Stimulated activated effector memory CD8-positive, alpha-beta T cell treated with anti-CD3 and anti-CD28 coated beads, Interleukin-12 subunit alpha, Interleukin-12 subunit beta, amount 100 ng/mL, for 72 hours (primary cell): ENCODE measurements at regions not wholly inside any gene's neighbourhood (a gene's known extent, or its start where the extent isn't known, plus 50 kb on each side); places are given as distances from the start of the nearest gene placed in this dataset.

Experiments used
- ATAC-seq: fragments of 150-1000 bp; cut with Tn5 transposase; 2 replicates; pipeline ENCODE4 v1.10.0; 2021
- DNase-seq, 2 donors: peaks; one replicate each; pipeline ENCODE4 v3.0.0; 2021 to 2022; ENCODE audit warnings: low spot score in 2 of 2
- H3K27ac Mint-ChIP-seq: one replicate; pipeline ENCODE4 v1.8.0; 2022; ENCODE audit warnings: mild to moderate bottlenecking, mixed read lengths
- H3K36me3 Mint-ChIP-seq: one replicate; pipeline ENCODE4 v1.8.0; 2022; ENCODE audit warnings: mild to moderate bottlenecking, mixed read lengths
- H3K4me1 Mint-ChIP-seq: one replicate; pipeline ENCODE4 v1.8.0; 2022; ENCODE audit warnings: mixed read lengths
- H3K4me3 Mint-ChIP-seq: one replicate; pipeline ENCODE4 v1.8.0; 2022; ENCODE audit warnings: mild to moderate bottlenecking, mixed read lengths
- H3K9me3 Mint-ChIP-seq: one replicate; pipeline ENCODE4 v1.8.0; 2022; ENCODE audit warnings: mixed read lengths

- DNase-seq = no peak
- Mint-ChIP-seq H3K4me1 (peaks cover 22% of the 10 kb centered on the region), H3K9me3 (no peaks in the 10 kb centered on the region), H3K36me3 (no peaks in the 10 kb centered on the region), H3K27ac (no peak overlapping the region), H3K4me3 (no peak overlapping the region)
- no peak for ATAC-seq
Observed at GRCh38 chr5:54704333-54704732, 186.8 kb downstream of the SNX18 start.

GRCh38 chr5:54703565-54704255 is 186.2 kb downstream of the SNX18 start:
- ATAC-seq = no peak
- Mint-ChIP-seq H3K36me3 (no peaks in the 10 kb centered on the region), H3K4me1 (peaks cover 22% of the 10 kb centered on the region), H3K27ac (no peak overlapping the region), H3K4me3 (no peak overlapping the region), H3K9me3 (no peaks in the 10 kb centered on the region)
- no peak for DNase-seq

GRCh38 chr5:54703133-54703532 is 185.6 kb downstream of the SNX18 start:
- no peaks in the 10 kb centered on the region for H3K9me3 Mint-ChIP-seq
- no peak overlapping the region for H3K27ac Mint-ChIP-seq
- no peak for ATAC-seq
- H3K4me1 Mint-ChIP-seq = peaks cover 22% of the 10 kb centered on the region
- DNase-seq = no peak
- H3K36me3 Mint-ChIP-seq = no peaks in the 10 kb centered on the region
- H3K4me3 Mint-ChIP-seq = no peak overlapping the region

GRCh38 chr5:54702470-54702869 is 184.9 kb downstream of the SNX18 start:
- peaks cover 22% of the 10 kb centered on the region for H3K4me1 Mint-ChIP-seq
- H3K36me3 Mint-ChIP-seq = no peaks in the 10 kb centered on the region
- DNase-seq (no peak), ATAC-seq (no peak)
- H3K9me3 Mint-ChIP-seq = no peaks in the 10 kb centered on the region
- no peak overlapping the region for H3K27ac Mint-ChIP-seq
- no peak overlapping the region for H3K4me3 Mint-ChIP-seq

GRCh38 chr5:54700986-54701578 is 183.5 kb downstream of the SNX18 start:
- ATAC-seq (no peak), DNase-seq (no peak)
- Mint-ChIP-seq H3K36me3 (no peaks in the 10 kb centered on the region), H3K9me3 (no peaks in the 10 kb centered on the region), H3K4me1 (peaks cover 10% of the 10 kb centered on the region), H3K4me3 (no peak overlapping the region), H3K27ac (no peak overlapping the region)

DNA sequence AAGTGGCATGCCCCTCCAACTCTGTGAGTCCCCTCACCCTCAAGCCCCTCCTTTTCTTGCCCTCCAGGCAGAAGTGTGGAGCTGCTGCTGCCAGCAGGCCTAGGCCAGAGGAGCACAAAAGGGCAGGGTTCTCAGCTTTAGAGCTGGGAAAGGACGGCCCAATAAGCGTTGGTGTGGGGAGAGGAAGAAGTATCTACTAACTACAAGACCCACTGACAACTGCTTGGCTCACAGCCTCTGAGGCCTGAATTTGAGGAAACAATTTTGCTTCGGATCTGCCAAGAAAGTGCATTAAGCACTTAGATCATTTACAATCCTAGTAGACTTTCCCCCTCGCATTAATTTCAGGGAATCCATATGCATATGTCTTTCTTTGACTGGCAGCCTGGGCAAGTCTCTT is 179.4 kb downstream of the SNX18 start:
- Mint-ChIP-seq H3K9me3 (no peaks in the 10 kb centered on the region), H3K4me1 (no peaks in the 10 kb centered on the region), H3K27ac (no peak overlapping the region), H3K4me3 (no peak overlapping the region), H3K36me3 (no peaks in the 10 kb centered on the region)
- ATAC-seq = no peak
- no peak for DNase-seq

GRCh38 chr5:54696346-54696745 is 178.8 kb downstream of the SNX18 start:
- DNase-seq (no peak), ATAC-seq (no peak)
- H3K36me3 Mint-ChIP-seq = no peaks in the 10 kb centered on the region
- no peaks in the 10 kb centered on the region for H3K9me3 Mint-ChIP-seq
- H3K4me3 Mint-ChIP-seq = no peak overlapping the region
- H3K4me1 Mint-ChIP-seq = peaks cover 2% of the 10 kb centered on the region
- no peak overlapping the region for H3K27ac Mint-ChIP-seq

DNA sequence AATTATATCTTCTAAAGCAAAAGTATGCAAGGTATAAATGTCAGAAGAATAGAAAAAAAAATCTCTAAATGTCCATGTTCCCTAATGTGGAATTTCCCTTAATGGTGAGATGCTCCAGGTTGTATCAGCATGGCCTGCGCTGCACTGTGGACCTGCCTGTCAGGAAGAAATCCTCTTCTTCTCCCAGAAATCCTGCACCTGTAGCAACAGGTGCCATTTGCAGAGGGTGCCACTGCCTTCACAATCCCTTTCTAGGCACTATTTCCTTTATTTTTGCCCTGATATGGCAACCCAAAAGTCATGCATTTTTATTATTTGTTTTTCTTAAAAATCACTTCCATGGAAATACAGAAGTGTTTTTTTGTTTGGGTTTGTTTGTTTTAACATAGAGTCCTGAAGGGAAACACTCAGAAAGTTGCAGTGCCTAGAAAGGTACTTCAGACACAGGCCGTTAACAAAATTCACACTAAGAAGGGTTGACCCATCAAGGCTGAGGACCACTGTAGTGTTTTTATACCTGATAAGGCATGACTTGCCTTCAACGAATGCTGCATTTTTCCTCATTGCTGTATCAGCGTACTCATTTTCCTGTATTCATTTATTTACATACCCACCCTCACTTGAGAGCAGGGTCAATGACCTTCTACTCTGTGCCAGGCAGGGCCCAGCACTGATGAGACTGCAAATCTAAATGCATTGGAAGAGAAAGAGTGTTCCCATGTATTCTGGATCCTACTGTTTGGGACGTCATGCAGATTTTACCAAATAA is 177.8 kb downstream of the SNX18 start:
- no peak overlapping the region for H3K27ac Mint-ChIP-seq
- no peaks in the 10 kb centered on the region for H3K36me3 Mint-ChIP-seq
- no peaks in the 10 kb centered on the region for H3K9me3 Mint-ChIP-seq
- ATAC-seq (no peak), DNase-seq (no peak)
- H3K4me3 Mint-ChIP-seq = no peak overlapping the region
- peaks cover 10% of the 10 kb centered on the region for H3K4me1 Mint-ChIP-seq

- Mint-ChIP-seq H3K4me3 (no peak overlapping the region), H3K36me3 (no peaks in the 10 kb centered on the region), H3K4me1 (peaks cover 10% of the 10 kb centered on the region), H3K27ac (peak overlapping the region; percentile 18), H3K9me3 (peaks cover 2% of the 10 kb centered on the region)
- DNase-seq (no peak), ATAC-seq (no peak)
Observed at GRCh38 chr5:54693936-54694657, 176.5 kb downstream of the SNX18 start.

GRCh38 chr5:54692631-54693030 is 175.1 kb downstream of the SNX18 start:
- Mint-ChIP-seq H3K27ac (no peak overlapping the region), H3K4me1 (peaks cover 10% of the 10 kb centered on the region), H3K36me3 (no peaks in the 10 kb centered on the region), H3K9me3 (peaks cover 7% of the 10 kb centered on the region), H3K4me3 (no peak overlapping the region)
- DNase-seq (no peak), ATAC-seq (no peak)

DNA sequence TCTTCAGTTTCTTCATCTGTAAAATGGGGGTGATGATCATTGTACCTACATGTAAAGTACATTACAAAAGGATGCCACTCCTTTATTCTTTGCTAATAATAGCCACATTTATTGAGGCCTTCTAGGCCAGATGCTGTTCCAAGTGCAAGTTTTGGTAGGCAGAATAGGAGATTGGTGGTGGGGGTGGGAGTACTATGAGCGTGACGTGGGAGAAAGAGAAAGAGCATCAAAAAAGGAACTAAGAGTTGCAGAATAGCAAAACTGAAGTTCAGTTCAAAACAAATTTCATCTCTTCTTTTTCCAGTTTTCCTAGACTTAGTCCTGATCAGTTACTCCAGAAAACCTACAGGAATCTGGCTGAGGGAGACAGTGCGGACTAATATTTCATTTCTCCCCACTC is 174.1 kb downstream of the SNX18 start:
- Mint-ChIP-seq H3K36me3 (no peaks in the 10 kb centered on the region), H3K9me3 (peaks cover 7% of the 10 kb centered on the region), H3K4me3 (no peak overlapping the region), H3K27ac (peak overlapping the region; percentile 53), H3K4me1 (peaks cover 10% of the 10 kb centered on the region)
- ATAC-seq = no peak
- DNase-seq = no peak

DNA sequence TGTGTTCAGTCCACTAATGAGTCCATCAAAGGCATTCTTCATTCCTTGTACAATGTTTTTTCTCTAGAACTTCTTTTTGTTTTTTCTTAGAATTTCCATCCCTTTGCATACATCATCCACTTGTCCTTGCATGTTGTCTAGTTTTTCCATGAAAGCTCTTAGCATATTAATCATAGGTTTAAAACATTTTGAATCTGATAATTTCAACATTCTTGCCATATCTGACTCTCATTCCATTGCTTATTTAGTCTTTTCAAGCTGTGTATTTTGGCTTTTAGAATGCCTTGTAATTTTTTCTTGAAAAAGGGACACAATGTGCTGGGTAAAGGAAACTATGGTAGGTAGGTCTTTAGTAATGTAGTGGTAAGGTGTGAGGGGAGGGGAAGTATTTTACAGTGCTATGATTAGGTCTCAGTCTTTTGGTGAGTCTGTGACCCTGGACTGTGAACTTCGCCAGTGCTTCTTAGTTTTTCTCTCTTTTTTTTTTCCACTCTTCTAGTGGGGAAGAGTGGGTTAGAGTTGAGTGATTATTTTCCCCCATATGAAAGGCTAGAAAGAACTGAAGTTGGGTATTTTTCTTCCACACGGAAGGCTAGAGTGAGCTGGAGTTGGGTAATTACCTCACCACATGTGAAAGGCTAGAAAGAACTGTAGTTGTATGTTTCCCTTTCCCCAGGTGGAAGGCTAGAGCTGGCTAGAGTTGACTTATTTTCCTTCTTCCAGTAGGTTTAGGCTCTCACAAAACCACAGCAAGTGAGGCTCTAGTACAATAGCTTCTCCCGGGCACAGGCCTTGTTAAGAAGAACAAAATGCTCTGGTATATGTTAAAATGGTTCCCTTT is 172.1 kb downstream of the SNX18 start:
- no peak overlapping the region for H3K27ac Mint-ChIP-seq

GRCh38 chr5:54680998-54681397 is 163.4 kb downstream of the SNX18 start:
- H3K27ac Mint-ChIP-seq = no peak overlapping the region
- H3K9me3 Mint-ChIP-seq = no peaks in the 10 kb centered on the region
- no peak for ATAC-seq
- H3K4me3 Mint-ChIP-seq = no peak overlapping the region
- no peak for DNase-seq
- H3K36me3 Mint-ChIP-seq = no peaks in the 10 kb centered on the region
- H3K4me1 Mint-ChIP-seq = peaks cover 4% of the 10 kb centered on the region

More for the DNA sequence above, 172.1 kb downstream of the SNX18 start:
- Mint-ChIP-seq H3K9me3 (peaks cover 7% of the 10 kb centered on the region), H3K4me1 (peaks cover 10% of the 10 kb centered on the region), H3K36me3 (no peaks in the 10 kb centered on the region), H3K4me3 (no peak overlapping the region)
- ATAC-seq (no peak), DNase-seq (no peak)

GRCh38 chr5:54679686-54680085 is 162.1 kb downstream of the SNX18 start:
- Mint-ChIP-seq H3K27ac (no peak overlapping the region), H3K4me1 (peaks cover 13% of the 10 kb centered on the region), H3K4me3 (no peak overlapping the region), H3K36me3 (no peaks in the 10 kb centered on the region), H3K9me3 (peaks cover 1% of the 10 kb centered on the region)
- no peak for ATAC-seq
- no peak for DNase-seq

GRCh38 chr5:54678737-54679136 is 161.2 kb downstream of the SNX18 start:
- Mint-ChIP-seq H3K4me3 (no peak overlapping the region), H3K36me3 (no peaks in the 10 kb centered on the region), H3K4me1 (peaks cover 23% of the 10 kb centered on the region), H3K27ac (no peak overlapping the region), H3K9me3 (peaks cover 3% of the 10 kb centered on the region)
- DNase-seq = no peak
- no peak for ATAC-seq
